OCI-LY1 (cell line): ENCODE measurements at regions not wholly inside any gene's neighbourhood (a gene's known extent, or its start where the extent isn't known, plus 50 kb on each side); places are given as distances from the start of the nearest gene placed in this dataset.

Experiments
- H2AFZ ChIP-seq: fragments of 200-600 bp; sonication (generic), shearing (Covaris generic); 2 replicates; pipeline ENCODE4 v1.6.0; 2014; ENCODE audit warnings: antibody characterized with exemption, mild to moderate bottlenecking, low read length
- H3F3A ChIP-seq: fragments of 200-600 bp; sonication (generic), shearing (Covaris generic); 2 replicates; pipeline ENCODE4 v1.6.0; 2014; ENCODE audit warnings: mild to moderate bottlenecking, antibody characterized with exemption, low read length, moderate library complexity; ENCODE audit not compliant: insufficient read depth
- H3K27ac ChIP-seq: fragments of 200-600 bp; sonication (generic); 2 replicates; pipeline ENCODE4 v1.5.1; 2014; ENCODE audit warnings: low read length, mixed run types, mild to moderate bottlenecking, low read depth; ENCODE audit not compliant: poor library complexity, severe bottlenecking
- H3K27me3 ChIP-seq: fragments of 200-600 bp; sonication (generic); 2 replicates; pipeline ENCODE4 v1.6.0; 2014; ENCODE audit warnings: antibody characterized with exemption, mild to moderate bottlenecking, low read length, moderate library complexity; ENCODE audit not compliant: insufficient read depth
- H3K36me3 ChIP-seq: fragments of 200-600 bp; sonication (generic); 2 replicates; pipeline ENCODE4 v1.6.1; 2014; ENCODE audit warnings: mild to moderate bottlenecking, antibody characterized with exemption, low read length, moderate library complexity, mixed read lengths; ENCODE audit not compliant: insufficient read depth
- H3K4me1 ChIP-seq: fragments of 200-600 bp; sonication (generic); 2 replicates; pipeline ENCODE4 v1.5.1; 2014; ENCODE audit warnings: mild to moderate bottlenecking, low read length, moderate library complexity; ENCODE audit not compliant: insufficient read depth, severe bottlenecking
- H3K4me2 ChIP-seq: fragments of 200-600 bp; sonication (generic), shearing (Covaris generic); 2 replicates; pipeline ENCODE4 v1.6.1; 2014; ENCODE audit warnings: low read length
- H3K4me3 ChIP-seq: fragments of 200-600 bp; sonication (generic); 2 replicates; pipeline ENCODE4 v1.5.1; 2014; ENCODE audit warnings: low read length, low read depth, mild to moderate bottlenecking, mixed read lengths; ENCODE audit not compliant: poor library complexity, severe bottlenecking
- H3K79me2 ChIP-seq: fragments of 200-600 bp; shearing (Covaris generic); 2 replicates; pipeline ENCODE4 v1.6.1; 2016; ENCODE audit warnings: mixed run types, low read length, mixed read lengths; ENCODE audit not compliant: insufficient read depth
- H3K9ac ChIP-seq: fragments of 200-600 bp; sonication (generic), shearing (Covaris generic); 2 replicates; pipeline ENCODE4 v1.6.1; 2014; ENCODE audit warnings: mild to moderate bottlenecking, low read length, mixed read lengths
- H3K9me2 ChIP-seq: fragments of 200-600 bp; sonication (generic), shearing (Covaris generic); 2 replicates; pipeline ENCODE4 v1.6.1; 2014; ENCODE audit warnings: low read depth, mild to moderate bottlenecking, low read length, mixed read lengths
- H3K9me3 ChIP-seq: fragments of 200-600 bp; shearing (Covaris generic); 2 replicates; pipeline ENCODE4 v1.6.1; 2014; ENCODE audit warnings: low read length, mixed read lengths
- H4K20me1 ChIP-seq: fragments of 200-600 bp; sonication (generic), shearing (Covaris generic); 2 replicates; pipeline ENCODE4 v1.6.0; 2016; ENCODE audit warnings: mild to moderate bottlenecking, low read length; ENCODE audit not compliant: insufficient read depth
- CTCF ChIP-seq: fragments of 200-600 bp; sonication (generic), shearing (Covaris generic); IDR thresholded peaks from 2 replicates; pipeline ENCODE4 v1.5.1; 2017; ENCODE audit warnings: mild to moderate bottlenecking, antibody characterized with exemption, low read length, moderate library complexity, mixed read lengths
- EZH2 ChIP-seq: fragments of 200-600 bp; sonication (generic), shearing (Covaris generic); IDR thresholded peaks from 2 replicates; pipeline ENCODE4 v1.8.0; 2017; ENCODE audit warnings: borderline replicate concordance, mixed run types, mild to moderate bottlenecking, antibody characterized with exemption, low read length, moderate library complexity, mixed read lengths

- Histone ChIP-seq H4K20me1 (no peaks in the 10 kb centered on the region), H3K4me3 (no peak overlapping the region), H3K79me2 (no peaks in the 10 kb centered on the region), H3F3A (no peaks in the 10 kb centered on the region), H3K4me2 (no peak overlapping the region), H3K9ac (no peak overlapping the region), H3K4me1 (no peaks in the 10 kb centered on the region), H3K36me3 (no peaks in the 10 kb centered on the region), H3K9me3 (no peaks in the 10 kb centered on the region), H3K27me3 (no peaks in the 10 kb centered on the region), H3K9me2 (no peaks in the 10 kb centered on the region), H3K27ac (no peak overlapping the region), H2AFZ (no peak overlapping the region)
- TF ChIP-seq EZH2 (no peak), CTCF (no peak)
These were observed 102.9 kb downstream of the LRRN1 start for GRCh38 chr3:3902161-3902560.

GRCh38 chr3:3906171-3906570 lies 106.9 kb downstream of the LRRN1 start:
- no peaks in the 10 kb centered on the region for H3K79me2 ChIP-seq
- no peaks in the 10 kb centered on the region for H3K27me3 ChIP-seq
- H3F3A ChIP-seq, result no peaks in the 10 kb centered on the region
- H3K4me3 ChIP-seq, result no peak overlapping the region
- no peaks in the 10 kb centered on the region for H4K20me1 ChIP-seq
- no peaks in the 10 kb centered on the region for H3K9me3 ChIP-seq
- no peak overlapping the region for H3K9ac ChIP-seq
- TF ChIP-seq CTCF, result no peak
- no peak for TF ChIP-seq EZH2
- no peaks in the 10 kb centered on the region for H3K4me1 ChIP-seq
- H3K4me2 ChIP-seq, result no peak overlapping the region
- no peaks in the 10 kb centered on the region for H3K36me3 ChIP-seq
- no peak overlapping the region for H2AFZ ChIP-seq
- no peak overlapping the region for H3K27ac ChIP-seq
- no peaks in the 10 kb centered on the region for H3K9me2 ChIP-seq

GRCh38 chr3:3907023-3907422 lies 107.8 kb downstream of the LRRN1 start:
- Histone ChIP-seq H3F3A (no peaks in the 10 kb centered on the region), H3K27ac (no peak overlapping the region), H3K4me2 (no peak overlapping the region)

More at GRCh38 chr3:3907023-3907422, 107.8 kb downstream of the LRRN1 start:
- Histone ChIP-seq H3K4me1 (no peaks in the 10 kb centered on the region), H3K9ac (no peak overlapping the region), H2AFZ (no peak overlapping the region), H3K9me2 (no peaks in the 10 kb centered on the region), H3K27me3 (no peaks in the 10 kb centered on the region), H3K4me3 (no peak overlapping the region), H3K9me3 (no peaks in the 10 kb centered on the region), H3K79me2 (no peaks in the 10 kb centered on the region), H3K36me3 (no peaks in the 10 kb centered on the region), H4K20me1 (no peaks in the 10 kb centered on the region)
- TF ChIP-seq EZH2, result no peak
- no peak for TF ChIP-seq CTCF
